Ishikawa (cell line): ENCODE measurements at regions not wholly inside any gene's neighbourhood (a gene's known extent, or its start where the extent isn't known, plus 50 kb on each side); places are given as distances from the start of the nearest gene placed in this dataset.

Source experiments
- CREB1 ChIP-seq: IDR thresholded peaks from 2 replicates; pipeline ENCODE4 v1.6.1; 2012; ENCODE audit warnings: low read depth
- EP300 ChIP-seq: IDR thresholded peaks from 2 replicates; pipeline ENCODE4 v1.6.1; 2012; ENCODE audit warnings: borderline replicate concordance
- FOXM1 ChIP-seq: IDR thresholded peaks from 2 replicates; pipeline ENCODE4 v1.6.1; 2012; ENCODE audit warnings: low read depth, borderline replicate concordance
- USF1 ChIP-seq: IDR thresholded peaks from 2 replicates; pipeline ENCODE4 v1.6.1; 2012
- YY1 ChIP-seq: IDR thresholded peaks from 2 replicates; pipeline ENCODE4 v1.6.1; 2012; ENCODE audit warnings: low read depth

GRCh38 chr5:159668556-159668955 lies 247.7 kb upstream of the ADRA1B start:
- no peak for TF ChIP-seq EP300
- no peak for TF ChIP-seq CREB1
- TF ChIP-seq FOXM1, result no peak
- no peak for TF ChIP-seq USF1
- TF ChIP-seq YY1, result no peak
